Stimulated activated CD4-positive, alpha-beta T cell treated with anti-CD3 and anti-CD28 coated beads, Interleukin-1b, Interleukin-23, amount 100 ng/mL, for 1 hour (primary cell): ENCODE measurements at regions not wholly inside any gene's neighbourhood (a gene's known extent, or its start where the extent isn't known, plus 50 kb on each side); places are given as distances from the start of the nearest gene placed in this dataset.
A peak's percentile ranks its signal among the peaks of the same experiment; 100 is the strongest.
"Not testable (repeated sequence)": the region's sequence is repeated elsewhere in the genome, so short reads cannot be mapped to it uniquely, and the experiment has no call there.

Source experiments
- DNase-seq, 2 donors: peaks; one replicate each; pipeline ENCODE4 v3.0.0-alpha.2; 2020; ENCODE audit warnings: low read depth in 2 of 2

DNA sequence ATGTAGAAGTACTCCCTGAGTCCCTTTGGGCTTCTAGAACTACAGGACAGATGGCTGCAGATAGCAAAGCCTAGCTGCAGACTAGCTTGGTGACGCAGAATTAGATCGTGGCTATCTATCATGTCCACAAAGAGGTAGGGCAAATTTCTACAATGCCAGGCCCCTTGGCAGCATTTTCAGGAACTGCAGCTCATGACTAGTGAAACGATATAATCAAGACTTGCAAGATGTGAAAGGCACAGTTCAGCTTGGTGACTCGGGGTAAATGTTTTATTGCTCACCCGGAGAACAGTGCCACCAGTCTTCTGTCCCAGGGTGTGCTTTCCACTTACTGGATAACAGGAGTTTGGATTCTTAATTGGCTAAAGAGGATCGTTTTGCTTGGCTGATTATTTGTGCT is 108.7 kb upstream of the LY86 start:
- no peak for DNase-seq

DNA sequence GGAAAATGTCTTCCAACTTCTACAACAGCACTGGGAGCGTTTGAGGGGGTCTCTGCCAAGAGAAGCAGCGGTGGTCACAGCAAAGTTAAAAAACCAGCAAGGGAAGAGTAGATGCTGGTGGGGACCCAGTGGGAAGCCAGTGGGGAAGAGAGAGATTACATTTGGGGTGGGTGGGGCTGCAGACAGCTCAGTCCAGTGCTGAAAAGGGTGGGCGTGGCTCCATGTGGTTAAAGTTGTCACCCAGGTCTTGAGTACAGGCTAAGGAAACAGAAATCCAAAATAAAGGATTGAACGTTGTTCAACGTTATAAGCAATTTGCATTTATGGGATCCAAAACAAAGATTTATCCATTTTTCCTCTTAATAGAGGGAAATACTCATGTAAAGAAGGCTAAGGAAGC is 106.3 kb upstream of the LY86 start:
- no peak for DNase-seq

DNA sequence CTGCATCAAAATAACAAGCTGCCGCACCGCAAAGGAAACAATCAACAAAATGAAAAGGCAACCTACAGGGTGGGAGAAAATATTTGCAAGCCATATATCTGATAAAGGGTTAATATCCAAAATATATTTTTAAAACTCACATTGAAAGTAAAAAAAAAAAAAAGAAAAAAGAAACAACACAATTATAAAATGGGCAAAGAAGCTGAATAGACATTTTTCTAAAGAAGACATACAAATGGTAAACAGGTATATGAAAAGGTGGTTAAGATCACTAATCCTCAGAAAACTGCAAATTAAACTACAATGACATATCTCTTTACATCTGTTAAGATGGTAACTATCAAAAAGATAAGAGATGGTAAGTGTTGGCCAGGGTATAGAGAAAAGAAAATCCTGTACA is 105.4 kb upstream of the LY86 start:
- no peak for DNase-seq

DNA sequence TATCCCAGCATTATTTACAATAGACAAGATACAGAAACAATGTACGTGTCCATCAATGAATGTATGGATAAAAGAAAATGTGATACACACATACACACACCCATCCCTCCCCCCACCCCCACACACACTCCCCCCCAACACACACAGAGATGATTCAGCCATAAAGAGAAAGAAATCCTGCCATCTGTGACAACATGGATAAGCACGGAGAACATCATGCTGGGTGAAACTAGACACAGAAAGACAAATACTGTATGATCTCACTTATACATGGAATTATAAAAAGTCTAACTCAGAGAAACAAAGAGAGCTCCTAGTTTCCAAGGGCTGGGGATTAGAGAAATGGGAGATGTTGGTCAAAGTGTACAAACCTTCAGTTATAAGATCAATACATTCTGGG is 104.8 kb upstream of the LY86 start:
- DNase-seq: no peak

- DNase-seq: no peak
Observed at GRCh38 chr6:6484681-6485080, 103.8 kb upstream of the LY86 start.

GRCh38 chr6:6486595-6486994 is 101.9 kb upstream of the LY86 start:
- DNase-seq: no peak

- DNase-seq: no peak
Observed at GRCh38 chr6:6491761-6492160, 96.8 kb upstream of the LY86 start.

DNA sequence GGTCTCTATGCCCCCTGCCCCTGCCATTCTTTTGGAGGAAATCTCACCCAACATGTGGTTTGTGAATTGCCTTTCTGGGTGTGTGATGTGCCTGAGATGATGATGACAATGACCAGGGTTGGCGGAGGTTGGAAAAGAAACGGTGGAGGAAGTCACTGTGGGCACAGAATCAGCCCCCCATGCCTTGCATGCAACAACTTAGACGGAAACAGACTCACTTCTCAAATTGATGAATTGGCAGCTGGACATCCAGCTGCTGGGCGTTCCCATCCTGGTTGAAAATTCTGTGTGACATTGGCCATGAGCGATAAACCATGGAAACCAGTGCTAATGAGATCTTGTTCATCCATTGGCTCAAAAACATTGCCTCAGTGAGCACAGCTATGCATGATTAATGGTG is 95.8 kb upstream of the LY86 start:
- no peak for DNase-seq

- not testable (repeated sequence) for DNase-seq
Observed at GRCh38 chr6:6494139-6494538, 94.4 kb upstream of the LY86 start.

DNA sequence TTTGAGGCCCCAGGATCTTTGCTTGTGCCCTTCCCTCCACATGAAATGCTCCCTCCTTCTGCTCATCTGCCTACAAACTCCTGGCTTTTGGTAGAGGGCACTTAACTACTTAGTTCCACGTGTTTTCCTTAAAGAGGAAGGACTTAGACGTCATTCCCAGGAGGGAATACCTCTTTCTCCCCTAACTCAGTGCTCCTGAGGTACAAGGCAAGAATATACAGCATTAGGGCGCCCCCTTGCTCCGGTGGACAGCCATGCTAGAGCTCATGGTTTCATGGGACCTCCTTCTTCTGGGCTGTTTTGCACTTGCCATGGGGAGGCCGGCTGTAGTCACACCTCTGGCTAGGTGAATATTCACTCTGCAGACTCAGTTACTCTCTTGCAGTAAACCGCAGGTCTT is 93.8 kb upstream of the LY86 start:
- DNase-seq: no peak

GRCh38 chr6:6495851-6496250 is 92.7 kb upstream of the LY86 start:
- no peak for DNase-seq

- no peak for DNase-seq
Observed at GRCh38 chr6:6497541-6497940, 91.0 kb upstream of the LY86 start.

DNA sequence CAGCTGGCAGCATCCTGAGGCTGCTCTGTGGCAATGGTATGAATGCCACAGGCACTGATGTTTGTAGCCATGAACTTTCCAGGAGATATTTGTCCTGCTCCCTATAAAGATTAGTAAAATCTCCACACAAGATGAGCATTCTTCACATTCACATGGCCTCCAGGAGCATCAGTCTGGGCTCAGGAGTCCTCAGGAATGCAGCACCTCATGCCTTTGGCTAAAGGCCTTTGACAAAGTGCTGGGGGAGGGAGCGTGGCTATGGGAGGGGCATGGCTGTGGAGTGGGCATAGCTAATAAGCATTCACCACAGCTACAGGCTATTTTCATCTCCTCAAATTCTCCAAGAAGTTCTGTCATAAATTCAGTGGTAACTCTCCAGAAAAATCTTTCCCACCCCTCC is 90.5 kb upstream of the LY86 start:
- no peak for DNase-seq

GRCh38 chr6:6503191-6503590 is 85.3 kb upstream of the LY86 start:
- DNase-seq: no peak

DNA sequence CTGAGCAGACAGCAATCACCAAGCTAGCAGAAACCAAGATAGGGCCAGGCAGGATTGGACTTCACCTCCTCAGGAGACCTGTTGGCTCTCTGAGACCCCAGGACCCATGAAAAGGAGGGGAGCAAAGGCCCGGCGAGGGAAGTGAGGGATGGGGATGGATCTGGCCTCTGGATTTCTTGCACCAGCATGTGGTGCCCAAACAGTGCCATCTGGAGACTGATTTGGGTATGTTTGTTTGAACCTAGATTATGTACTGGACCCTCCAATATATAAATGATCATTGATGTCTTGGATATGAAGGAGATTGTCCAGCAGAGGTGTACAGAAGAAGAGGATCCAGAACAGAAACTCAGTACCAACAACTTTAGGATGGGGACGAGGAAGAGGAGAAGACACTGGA is 83.4 kb upstream of the LY86 start:
- no peak for DNase-seq

DNA sequence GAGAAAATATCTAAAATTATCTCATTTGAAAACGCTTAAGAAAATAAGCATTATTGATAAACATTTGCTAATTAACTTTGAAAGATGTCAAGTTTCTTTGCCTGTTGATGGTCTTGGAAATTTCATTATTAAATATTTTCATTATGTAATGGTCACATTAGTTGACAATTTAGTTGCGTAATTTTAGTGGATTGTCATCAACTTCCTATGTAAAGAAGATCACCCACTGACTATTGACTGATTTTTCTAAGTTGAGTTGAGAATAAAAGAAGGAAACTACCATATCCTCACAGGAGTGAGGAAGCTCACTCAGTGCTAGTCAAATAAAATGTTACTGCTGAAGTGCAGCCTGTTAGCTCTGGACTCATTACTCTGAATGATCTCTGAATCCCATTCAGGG is 79.9 kb upstream of the LY86 start:
- no peak for DNase-seq

DNA sequence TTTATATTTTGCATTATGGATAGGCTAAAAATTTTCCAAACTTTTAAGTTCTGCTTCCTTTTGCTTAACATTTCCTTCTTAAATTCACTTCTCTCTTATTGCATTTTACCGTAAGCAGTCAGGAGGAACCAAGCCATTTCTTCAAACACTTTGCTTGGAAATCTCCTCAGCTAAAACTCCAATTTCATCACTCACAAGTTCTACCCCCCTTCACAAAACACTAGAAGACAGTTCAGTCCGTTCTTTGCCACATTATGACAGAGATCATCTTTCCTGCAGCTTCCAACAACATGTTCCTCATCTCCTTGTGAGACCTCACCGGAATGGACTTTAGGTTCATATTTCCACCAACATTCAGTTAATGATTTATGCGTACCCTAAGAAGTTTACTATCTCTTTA is 79.2 kb upstream of the LY86 start:
- no peak for DNase-seq

DNA sequence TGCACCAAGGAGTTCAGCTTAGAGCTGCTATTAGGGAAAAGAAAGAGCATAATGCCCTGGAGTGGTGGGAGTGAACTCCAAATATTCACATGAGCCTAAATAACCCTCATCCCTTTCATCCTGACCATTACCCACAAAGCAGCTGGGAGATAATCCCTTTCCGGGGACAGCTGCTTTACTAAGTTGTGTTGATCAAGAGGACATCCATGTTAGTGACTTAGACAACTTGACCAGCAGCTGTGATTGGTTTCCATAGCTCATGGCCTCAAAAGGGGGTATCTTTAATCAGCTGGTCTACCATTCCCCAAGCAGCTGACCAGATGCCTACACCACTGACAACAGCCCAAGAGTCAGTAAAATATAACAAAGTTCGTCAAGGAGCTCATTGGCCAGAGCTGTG is 75.8 kb upstream of the LY86 start:
- DNase-seq: no peak

GRCh38 chr6:6515691-6516607 is 72.6 kb upstream of the LY86 start:
- peak in 1 of 2 donors; percentile 7 for DNase-seq

GRCh38 chr6:6516666-6517458 is 71.7 kb upstream of the LY86 start:
- no peak for DNase-seq

DNA sequence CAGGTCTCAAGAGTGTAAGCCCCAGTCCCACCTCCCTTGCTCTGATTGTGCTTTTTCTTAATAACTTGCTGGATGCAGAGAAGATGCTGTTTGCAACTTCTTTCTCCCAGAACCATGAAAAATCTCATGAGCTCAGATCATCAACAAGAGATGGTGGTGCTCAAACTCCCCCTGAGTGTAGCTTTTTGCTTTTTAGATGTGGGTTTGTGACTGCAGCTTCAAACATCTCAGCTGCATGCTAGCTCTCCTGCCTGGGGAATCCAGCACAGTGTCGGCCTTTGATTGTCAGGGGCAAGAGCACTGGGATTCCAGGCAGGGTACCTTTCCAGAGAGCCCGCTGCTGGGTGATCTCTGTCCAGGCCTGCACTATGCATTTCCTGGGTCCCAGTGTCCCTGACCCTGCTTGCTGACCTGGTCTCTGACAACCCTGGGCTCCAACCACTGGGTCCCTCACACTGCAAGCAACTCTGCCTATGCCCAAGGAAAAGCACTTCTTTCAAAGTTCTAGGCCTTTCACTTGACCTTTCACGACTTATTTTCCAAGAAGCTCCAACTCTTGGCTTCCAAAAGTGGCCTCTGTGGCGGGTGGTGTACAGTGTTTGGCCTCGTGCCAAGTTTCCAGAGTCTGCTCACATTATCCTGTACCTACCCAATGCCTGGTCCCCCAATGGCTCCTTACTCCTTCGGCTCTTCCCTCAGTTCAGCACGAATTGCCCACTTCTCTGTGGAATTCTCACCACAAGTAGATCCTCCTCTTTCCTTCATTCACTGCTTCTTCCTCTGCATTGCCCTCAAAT is 69.7 kb upstream of the LY86 start:
- no peak for DNase-seq

DNA sequence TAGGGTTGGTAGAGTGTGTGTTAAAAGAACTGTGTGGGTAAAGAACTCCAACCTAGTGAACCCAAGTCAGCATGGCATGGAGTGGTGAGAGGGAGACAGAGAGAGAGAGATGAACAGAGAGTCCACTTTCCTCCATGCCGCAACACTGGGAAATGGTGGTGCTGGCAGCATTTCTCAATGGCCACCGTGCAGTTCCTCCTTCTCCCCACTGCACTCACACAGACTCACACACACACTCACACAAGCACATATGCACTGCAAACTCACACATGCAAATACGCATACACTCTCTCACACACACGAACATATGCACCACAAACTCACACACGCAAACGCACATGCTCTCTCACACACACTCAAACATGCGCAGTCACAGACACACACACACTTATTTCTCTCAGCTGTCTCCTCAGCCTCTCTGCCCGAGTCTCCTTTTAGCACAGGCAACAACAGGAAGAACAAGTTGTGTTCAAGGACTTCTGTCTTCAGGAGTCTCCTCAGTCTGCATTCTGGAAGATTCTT is 66.5 kb upstream of the LY86 start:
- no peak for DNase-seq
